Endodermal cell (in vitro differentiated cells): ENCODE measurements at regions not wholly inside any gene's neighbourhood (a gene's known extent, or its start where the extent isn't known, plus 50 kb on each side); places are given as distances from the start of the nearest gene placed in this dataset.
A peak's percentile ranks its signal among the peaks of the same experiment; 100 is the strongest.

Experiments used
- DNase-seq: peaks from one replicate; pipeline ENCODE4 v3.0.0-alpha.2; 2017
- H3K27ac ChIP-seq: 2 replicates; pipeline ENCODE4 v1.5.1; 2013; ENCODE audit warnings: mild to moderate bottlenecking, low read depth, low read length, moderate library complexity
- H3K27me3 ChIP-seq: 2 replicates; pipeline ENCODE4 v1.6.1; 2013; ENCODE audit warnings: mild to moderate bottlenecking, low read length, moderate library complexity; ENCODE audit not compliant: insufficient read depth, control insufficient read depth, poor library complexity, severe bottlenecking
- H3K36me3 ChIP-seq: 2 replicates; pipeline ENCODE4 v1.7.0; 2013; ENCODE audit warnings: mild to moderate bottlenecking, low read length, moderate library complexity; ENCODE audit not compliant: control insufficient read depth, insufficient read depth
- H3K4me1 ChIP-seq: one replicate; pipeline ENCODE4 v1.7.0; 2013; ENCODE audit warnings: low read length; ENCODE audit not compliant: control insufficient read depth, insufficient read depth
- H3K4me3 ChIP-seq: 2 replicates; pipeline ENCODE4 v1.5.1; 2013; ENCODE audit warnings: mild to moderate bottlenecking, low read length, moderate library complexity
- H3K9ac ChIP-seq: 2 replicates; pipeline ENCODE4 v1.6.1; 2013; ENCODE audit warnings: mild to moderate bottlenecking, low read length, moderate library complexity; ENCODE audit not compliant: poor library complexity, severe bottlenecking; ENCODE audit errors: extremely low read depth
- H3K9me3 ChIP-seq: 2 replicates; pipeline ENCODE4 v1.6.1; 2013; ENCODE audit warnings: mild to moderate bottlenecking, low read length, moderate library complexity; ENCODE audit not compliant: control insufficient read depth
- H3K27ac Mint-ChIP-seq: 2 replicates; pipeline ENCODE4 v1.8.0; 2020; ENCODE audit warnings: mixed read lengths
- H3K27me3 Mint-ChIP-seq: 2 replicates; pipeline ENCODE4 v1.8.0; 2021; ENCODE audit warnings: mild to moderate bottlenecking, mixed read lengths; ENCODE audit not compliant: insufficient read depth
- H3K36me3 Mint-ChIP-seq: 2 replicates; pipeline ENCODE4 v1.8.0; 2020; ENCODE audit warnings: low read depth, mixed read lengths
- H3K4me1 Mint-ChIP-seq: 2 replicates; pipeline ENCODE4 v1.8.0; 2020; ENCODE audit warnings: mixed read lengths
- H3K4me3 Mint-ChIP-seq: 2 replicates; pipeline ENCODE4 v1.8.0; 2020; ENCODE audit warnings: mild to moderate bottlenecking, moderate library complexity, mixed read lengths
- H3K9me3 Mint-ChIP-seq: 2 replicates; pipeline ENCODE4 v1.8.0; 2020; ENCODE audit warnings: mild to moderate bottlenecking, mixed read lengths
- CTCF ChIP-seq: fragments of 200-600 bp; sonication (generic); conservative IDR thresholded peaks from 2 replicates; pipeline ENCODE4 v1.5.0; 2021; ENCODE audit warnings: antibody characterized with exemption, mild to moderate bottlenecking
- WGBS, 2 experiments: methylation state at CpG; one replicate each; pipeline versions ENCODE4 v1.1.5 to v1.1.7; 2013; ENCODE audit warnings: missing lambda C conversion rate in 2 of 2, mixed read lengths in 1 of 2; ENCODE audit not compliant: insufficient coverage in 1 of 2, insufficient read length in 1 of 2; 5-methylcytosine and 5-hydroxymethylcytosine counted together

GRCh38 chr3:81920816-81921215, 159.4 kb upstream of the GBE1 start:
- Mint-ChIP-seq H3K27ac (no peak overlapping the region), H3K27me3 (no peaks in the 10 kb centered on the region), H3K36me3 (no peaks in the 10 kb centered on the region), H3K4me3 (no peak overlapping the region), H3K4me1 (no peaks in the 10 kb centered on the region), H3K9me3 (no peaks in the 10 kb centered on the region)
- DNase-seq = no peak
- Histone ChIP-seq H3K27me3 (no peaks in the 10 kb centered on the region), H3K9ac (no peak overlapping the region), H3K36me3 (no peaks in the 10 kb centered on the region), H3K27ac (no peak overlapping the region), H3K4me1 (no peaks in the 10 kb centered on the region), H3K9me3 (no peaks in the 10 kb centered on the region), H3K4me3 (no peak overlapping the region)
- WGBS, 2 experiments = 100% methylated on average over 1 of the region's 1 CpG; no CpG with 5 or more reads in 1 of the 2 experiments
- no peak for TF ChIP-seq CTCF

- Mint-ChIP-seq H3K9me3 (no peaks in the 10 kb centered on the region), H3K27ac (no peak overlapping the region), H3K4me1 (no peaks in the 10 kb centered on the region), H3K36me3 (no peaks in the 10 kb centered on the region), H3K4me3 (no peak overlapping the region), H3K27me3 (no peaks in the 10 kb centered on the region)
- Histone ChIP-seq H3K9me3 (no peaks in the 10 kb centered on the region), H3K27ac (no peak overlapping the region), H3K27me3 (no peaks in the 10 kb centered on the region), H3K4me3 (no peak overlapping the region), H3K9ac (no peak overlapping the region), H3K36me3 (no peaks in the 10 kb centered on the region), H3K4me1 (no peaks in the 10 kb centered on the region)
- no peak for DNase-seq
- TF ChIP-seq CTCF = no peak
- 82 to 86% methylated on average over 1 of the region's 1 CpG for WGBS, 2 experiments
These were observed 155.4 kb upstream of the GBE1 start for GRCh38 chr3:81916890-81917289.

GRCh38 chr3:81913886-81914663, 152.6 kb upstream of the GBE1 start:
- Histone ChIP-seq H3K36me3 (no peaks in the 10 kb centered on the region), H3K4me3 (no peak overlapping the region), H3K27me3 (no peaks in the 10 kb centered on the region), H3K4me1 (no peaks in the 10 kb centered on the region), H3K9me3 (no peaks in the 10 kb centered on the region), H3K27ac (peak overlapping the region; percentile 54), H3K9ac (no peak overlapping the region)
- no peak for DNase-seq
- no peaks in the 10 kb centered on the region for H3K27me3 Mint-ChIP-seq
- no peak overlapping the region for H3K4me3 Mint-ChIP-seq
- H3K36me3 Mint-ChIP-seq = no peaks in the 10 kb centered on the region
- TF ChIP-seq CTCF = no peak
- WGBS, 2 experiments = 80 to 87% methylated on average over 1 of the region's 1 CpG
- H3K4me1 Mint-ChIP-seq = no peaks in the 10 kb centered on the region
- no peak overlapping the region for H3K27ac Mint-ChIP-seq
- no peaks in the 10 kb centered on the region for H3K9me3 Mint-ChIP-seq
